Activated T-cell treated with anti-CD3 and anti-CD28 coated beads, Interleukin-2, amount 50 U/mL, for 4 hours (primary cell): ENCODE measurements at regions not wholly inside any gene's neighbourhood (a gene's known extent, or its start where the extent isn't known, plus 50 kb on each side); places are given as distances from the start of the nearest gene placed in this dataset.

Experiments used
- ATAC-seq, 2 donors: fragments of 200-7000 bp; cut with Tn5 transposase; one replicate each; pipeline ENCODE4 v1.10.0; 2021
- DNase-seq: peaks from one replicate; pipeline ENCODE4 v3.0.0-alpha.2; 2020
- H3K27me3 Mint-ChIP-seq: one replicate; pipeline ENCODE4 v1.8.0; 2021; ENCODE audit warnings: low read depth, mixed read lengths
- H3K36me3 Mint-ChIP-seq: one replicate; pipeline ENCODE4 v1.8.0; 2022; ENCODE audit warnings: mixed read lengths; ENCODE audit not compliant: insufficient read depth
- H3K4me1 Mint-ChIP-seq: one replicate; pipeline ENCODE4 v1.8.0; 2021; ENCODE audit warnings: low read depth, mixed read lengths
- H3K4me3 Mint-ChIP-seq: one replicate; pipeline ENCODE4 v1.8.0; 2021; ENCODE audit warnings: mild to moderate bottlenecking, moderate library complexity, mixed read lengths
- H3K9me3 Mint-ChIP-seq: one replicate; pipeline ENCODE4 v1.8.0; 2021; ENCODE audit warnings: mixed read lengths

DNA sequence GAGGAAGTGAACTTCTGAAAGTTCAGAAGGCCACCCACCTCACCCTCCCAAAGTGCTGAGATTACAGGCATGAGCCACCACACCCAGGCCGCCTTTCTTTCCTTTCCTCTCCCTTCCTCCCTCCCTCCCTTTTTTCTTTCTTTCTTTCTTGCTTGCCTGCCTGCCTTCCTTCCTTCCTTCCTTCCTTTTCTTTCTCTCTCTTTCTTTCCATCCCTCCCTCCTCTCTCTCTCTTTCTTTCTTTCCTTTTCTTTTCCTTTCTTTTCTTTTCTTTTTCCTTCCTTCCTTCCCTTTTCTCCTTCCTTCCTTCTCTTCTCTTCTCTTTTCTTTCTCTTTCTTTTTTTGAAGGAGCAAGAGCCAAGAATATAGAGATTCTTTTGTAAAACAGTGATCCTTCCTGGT, 208.3 kb upstream of the HMGA2 start:
- no peak for DNase-seq
- Mint-ChIP-seq H3K4me1 (no peaks in the 10 kb centered on the region), H3K9me3 (no peaks in the 10 kb centered on the region), H3K36me3 (no peaks in the 10 kb centered on the region), H3K27me3 (peaks cover 8% of the 10 kb centered on the region), H3K4me3 (no peak overlapping the region)
- ATAC-seq = no peak

DNA sequence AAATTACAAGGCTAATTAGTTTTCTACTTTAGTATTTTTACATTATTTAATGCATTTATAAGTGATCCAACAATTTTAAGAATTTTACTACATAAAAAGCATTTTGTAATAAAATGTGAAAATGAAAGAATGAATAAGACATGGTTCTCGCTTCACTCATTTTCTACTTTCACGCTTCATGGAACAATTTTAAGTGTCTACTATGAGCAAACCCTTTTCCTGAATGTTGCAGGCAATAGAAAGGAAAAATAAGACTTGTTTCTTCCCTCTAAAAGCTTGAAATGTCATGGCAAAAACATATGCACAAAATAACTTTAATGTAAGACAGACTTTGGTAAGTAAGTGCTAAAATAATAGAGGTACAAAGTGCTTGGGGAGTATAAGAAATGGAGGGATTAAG, 205.7 kb upstream of the HMGA2 start:
- no peaks in the 10 kb centered on the region for H3K4me1 Mint-ChIP-seq
- H3K4me3 Mint-ChIP-seq = no peak overlapping the region
- H3K36me3 Mint-ChIP-seq = no peaks in the 10 kb centered on the region
- no peak for ATAC-seq
- no peak for DNase-seq
- no peaks in the 10 kb centered on the region for H3K9me3 Mint-ChIP-seq
- peaks cover 6% of the 10 kb centered on the region for H3K27me3 Mint-ChIP-seq

DNA sequence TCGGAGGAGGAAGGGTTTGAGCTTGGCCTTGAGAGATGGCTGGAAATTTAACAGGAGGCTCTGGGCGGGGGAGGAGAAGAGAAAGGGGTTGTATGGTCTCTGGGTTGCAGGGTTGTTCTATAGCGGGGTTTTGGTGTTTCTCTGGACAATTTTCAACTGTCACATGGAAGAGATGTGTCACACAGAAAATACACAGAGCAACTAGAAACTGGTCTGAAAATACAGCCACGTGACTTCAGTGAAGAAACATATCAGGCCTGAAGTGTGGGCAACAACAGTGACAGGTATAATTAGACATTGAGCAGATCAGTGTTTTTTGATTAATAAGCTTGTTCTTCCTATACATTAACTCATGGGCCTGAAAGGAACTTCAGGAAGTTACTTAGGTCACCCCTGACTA, 205.3 kb upstream of the HMGA2 start:
- Mint-ChIP-seq H3K36me3 (no peaks in the 10 kb centered on the region), H3K27me3 (peaks cover 6% of the 10 kb centered on the region), H3K9me3 (no peaks in the 10 kb centered on the region), H3K4me3 (no peak overlapping the region), H3K4me1 (no peaks in the 10 kb centered on the region)
- DNase-seq = no peak
- ATAC-seq = no peak

DNA sequence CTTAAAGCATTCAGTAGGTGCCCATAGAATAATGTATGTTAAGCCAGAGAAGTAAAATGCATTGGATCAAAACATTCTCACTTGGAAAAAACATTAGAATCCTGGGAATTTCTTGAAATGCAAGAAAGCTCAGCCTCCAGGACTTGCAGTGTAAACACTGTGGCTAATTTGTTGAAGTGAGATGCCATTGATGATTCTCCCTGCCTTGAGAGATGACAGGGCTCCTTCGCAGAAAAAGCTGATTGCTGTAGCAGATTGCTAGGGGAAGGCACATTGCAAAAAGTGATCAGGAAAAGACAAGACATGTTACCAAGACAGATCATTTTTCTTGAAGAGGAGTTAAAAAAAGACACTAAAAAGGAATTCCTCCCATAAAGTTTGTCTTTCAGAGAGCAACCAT, 204.2 kb upstream of the HMGA2 start:
- Mint-ChIP-seq H3K4me1 (no peaks in the 10 kb centered on the region), H3K27me3 (peaks cover 3% of the 10 kb centered on the region), H3K36me3 (no peaks in the 10 kb centered on the region), H3K9me3 (no peaks in the 10 kb centered on the region), H3K4me3 (no peak overlapping the region)
- no peak for DNase-seq
- ATAC-seq = no peak

DNA sequence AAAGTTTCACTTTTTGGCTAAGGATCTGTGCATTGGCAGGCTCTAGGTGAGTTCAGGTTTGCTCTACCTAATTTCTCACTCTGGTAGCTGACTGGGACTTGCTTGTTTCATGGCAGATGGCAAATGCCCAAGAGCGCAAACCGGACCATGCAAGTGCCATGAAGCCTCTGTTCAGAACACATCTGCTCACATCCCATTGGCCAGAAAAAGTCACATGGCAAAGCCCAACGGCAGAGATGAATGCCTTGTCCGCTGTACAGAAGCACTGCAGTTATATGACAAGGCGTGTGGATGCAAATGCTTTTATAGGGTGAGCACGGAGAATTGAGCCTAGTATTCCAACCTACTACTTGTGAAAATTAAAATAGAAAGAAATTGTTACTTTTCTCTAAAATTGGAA, 202.2 kb upstream of the HMGA2 start:
- no peaks in the 10 kb centered on the region for H3K9me3 Mint-ChIP-seq
- H3K27me3 Mint-ChIP-seq = peaks cover 3% of the 10 kb centered on the region
- ATAC-seq = no peak
- DNase-seq = no peak
- H3K4me1 Mint-ChIP-seq = no peaks in the 10 kb centered on the region
- no peaks in the 10 kb centered on the region for H3K36me3 Mint-ChIP-seq
- no peak overlapping the region for H3K4me3 Mint-ChIP-seq

DNA sequence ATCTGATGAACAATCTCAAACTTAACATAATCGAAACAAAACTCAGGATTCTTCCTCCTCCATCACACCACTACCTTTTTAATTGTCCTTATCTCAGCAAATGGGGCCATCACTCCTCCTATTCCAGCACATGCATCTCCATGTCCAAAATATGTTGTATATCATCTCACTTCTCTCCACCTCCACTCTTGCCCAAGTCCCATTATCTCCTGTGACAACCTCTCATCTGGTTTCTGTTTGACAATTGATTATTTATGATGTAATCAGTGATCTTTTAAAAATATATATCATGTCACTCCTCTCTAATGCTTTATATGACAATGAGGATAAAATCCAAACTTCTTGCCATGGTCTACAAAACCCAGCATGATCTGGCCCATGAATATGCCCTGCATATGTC, 200.8 kb upstream of the HMGA2 start:
- Mint-ChIP-seq H3K36me3 (no peaks in the 10 kb centered on the region), H3K4me3 (no peak overlapping the region), H3K9me3 (no peaks in the 10 kb centered on the region), H3K27me3 (peaks cover 3% of the 10 kb centered on the region), H3K4me1 (no peaks in the 10 kb centered on the region)
- no peak for ATAC-seq
- no peak for DNase-seq

DNA sequence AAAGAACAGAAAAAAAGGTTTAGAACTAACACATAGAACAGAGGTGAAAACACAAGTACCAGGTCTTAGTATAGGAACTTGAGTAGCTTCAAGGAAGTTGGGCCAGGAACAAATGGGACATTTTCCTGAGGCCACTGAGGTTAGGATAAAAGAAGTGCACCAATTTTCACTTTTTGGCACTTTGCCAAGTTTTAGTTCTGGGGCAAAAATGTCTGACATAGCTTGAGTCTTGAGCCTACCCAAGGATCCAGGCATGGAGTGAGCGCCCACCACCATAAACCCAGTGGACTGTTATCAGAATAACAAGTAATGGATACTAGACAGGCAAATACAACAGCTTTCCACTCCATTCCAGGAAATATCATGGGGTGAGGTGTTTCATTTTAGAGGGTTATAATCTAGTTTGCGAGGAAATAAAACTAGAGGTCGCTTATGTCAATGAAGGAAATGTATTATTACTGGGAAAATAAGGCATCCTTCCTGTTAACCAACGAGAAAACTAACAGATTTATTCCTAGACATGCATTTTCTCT, 199.7 kb upstream of the HMGA2 start:
- DNase-seq (no peak), ATAC-seq (no peak)
- no peak overlapping the region for H3K4me3 Mint-ChIP-seq
- H3K4me1 Mint-ChIP-seq = no peaks in the 10 kb centered on the region
- H3K27me3 Mint-ChIP-seq = no peaks in the 10 kb centered on the region
- H3K36me3 Mint-ChIP-seq = no peaks in the 10 kb centered on the region
- H3K9me3 Mint-ChIP-seq = no peaks in the 10 kb centered on the region

DNA sequence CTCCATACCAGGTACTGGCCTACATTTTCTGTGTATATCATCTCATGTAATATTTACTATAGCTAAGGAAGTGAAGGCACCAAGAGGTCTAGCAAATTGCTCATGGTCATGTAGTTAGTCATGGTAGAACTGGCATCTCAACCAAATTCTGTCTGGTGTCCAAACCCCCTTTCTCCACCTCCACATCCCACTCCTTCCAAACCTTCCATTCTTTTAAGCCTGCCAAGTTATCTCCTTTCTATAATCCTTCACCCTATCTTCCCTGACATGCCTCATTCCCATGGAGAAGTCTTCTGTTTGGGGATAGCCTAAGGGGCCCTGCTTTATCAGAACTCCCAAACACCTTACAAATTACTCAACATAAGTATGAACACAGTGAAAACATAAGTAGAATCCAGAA, 196.2 kb upstream of the HMGA2 start:
- Mint-ChIP-seq H3K4me1 (no peaks in the 10 kb centered on the region), H3K27me3 (peaks cover 2% of the 10 kb centered on the region), H3K9me3 (no peaks in the 10 kb centered on the region), H3K4me3 (no peak overlapping the region), H3K36me3 (no peaks in the 10 kb centered on the region)
- ATAC-seq (no peak), DNase-seq (no peak)

DNA sequence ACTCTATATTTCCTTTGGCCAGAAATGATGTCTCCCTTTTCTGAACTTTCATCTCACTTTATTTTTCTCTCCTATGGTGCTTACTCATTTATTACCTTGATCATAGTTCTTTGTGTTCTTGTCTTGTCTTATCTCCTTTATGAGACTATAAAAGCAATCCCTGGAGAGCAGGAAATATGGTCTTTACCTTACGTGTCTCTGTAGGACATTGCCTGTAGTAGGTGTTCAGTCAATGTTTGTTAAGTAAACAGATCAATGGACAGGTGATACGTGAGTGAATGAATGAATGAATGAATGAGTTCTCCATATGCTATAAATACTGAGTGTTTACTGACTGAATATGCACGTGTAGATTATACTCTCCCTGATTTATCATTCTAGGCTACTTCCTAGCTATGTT, 193.7 kb upstream of the HMGA2 start:
- H3K4me3 Mint-ChIP-seq = no peak overlapping the region
- no peaks in the 10 kb centered on the region for H3K36me3 Mint-ChIP-seq
- H3K4me1 Mint-ChIP-seq = no peaks in the 10 kb centered on the region

DNA sequence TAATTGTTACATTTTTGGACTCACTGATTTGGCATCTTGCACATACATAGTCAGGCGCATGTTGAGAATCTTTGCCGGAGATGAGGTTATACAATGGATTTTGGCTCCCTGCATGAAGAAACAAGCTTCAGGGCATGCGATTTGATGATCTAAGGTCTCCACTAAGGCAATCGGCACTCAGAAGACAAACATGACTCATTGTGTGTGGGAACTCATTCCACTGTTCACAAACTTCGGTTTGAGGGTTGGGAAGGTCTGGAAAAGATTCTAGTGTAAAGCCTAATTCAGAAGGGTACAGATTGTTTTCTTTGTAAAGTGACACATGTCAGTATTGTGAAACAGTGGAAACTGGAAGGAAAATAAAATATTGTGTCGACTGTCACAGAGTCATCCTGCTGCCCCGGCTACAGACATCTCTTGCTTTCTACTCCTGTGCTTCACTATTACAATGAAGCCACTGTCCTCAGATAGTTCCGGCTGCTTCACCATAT, 192.6 kb upstream of the HMGA2 start:
- Mint-ChIP-seq H3K27me3 (peaks cover 2% of the 10 kb centered on the region), H3K9me3 (no peaks in the 10 kb centered on the region), H3K36me3 (no peaks in the 10 kb centered on the region), H3K4me3 (no peak overlapping the region), H3K4me1 (no peaks in the 10 kb centered on the region)
- ATAC-seq (no peak), DNase-seq (no peak)

More for the DNA sequence above, 193.7 kb upstream of the HMGA2 start:
- no peaks in the 10 kb centered on the region for H3K9me3 Mint-ChIP-seq
- DNase-seq (no peak), ATAC-seq (no peak)
- peaks cover 2% of the 10 kb centered on the region for H3K27me3 Mint-ChIP-seq

DNA sequence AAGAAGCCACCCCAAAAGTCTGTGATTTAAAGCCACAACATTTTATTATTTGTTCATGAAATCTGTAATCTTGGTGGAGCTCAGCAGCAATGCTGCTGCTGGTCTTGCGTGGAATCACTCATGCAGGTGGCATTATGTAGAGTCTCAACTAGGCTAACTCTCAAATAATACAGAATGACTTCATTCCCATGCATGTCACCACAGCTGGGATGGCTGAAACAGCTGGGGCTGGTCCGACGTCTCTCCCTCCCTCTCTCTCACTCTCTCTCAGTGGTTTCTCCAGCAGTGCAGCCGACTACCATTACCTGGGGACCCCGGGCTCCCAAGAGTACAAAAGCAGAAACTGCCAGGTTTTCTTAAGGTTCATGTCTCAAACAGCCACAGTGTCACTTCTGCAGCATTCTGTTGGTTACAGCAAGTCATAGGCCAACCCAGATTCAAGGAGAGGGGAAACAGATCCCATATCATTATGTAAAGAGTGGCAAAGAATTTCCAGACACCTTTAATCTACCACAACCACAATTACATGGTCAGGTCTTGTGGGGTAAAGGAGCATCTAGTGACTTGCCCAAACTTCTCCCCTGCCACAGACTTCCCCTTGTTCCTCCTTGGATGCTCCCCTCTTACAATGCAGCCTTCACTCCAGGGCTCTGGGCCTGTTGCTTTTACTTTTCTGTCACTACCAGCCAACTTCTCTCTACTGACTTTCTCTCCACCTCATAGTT, 192.0 kb upstream of the HMGA2 start:
- Mint-ChIP-seq H3K4me3 (no peak overlapping the region), H3K27me3 (peaks cover 2% of the 10 kb centered on the region), H3K36me3 (no peaks in the 10 kb centered on the region), H3K9me3 (no peaks in the 10 kb centered on the region), H3K4me1 (no peaks in the 10 kb centered on the region)
- DNase-seq (no peak), ATAC-seq (no peak)

DNA sequence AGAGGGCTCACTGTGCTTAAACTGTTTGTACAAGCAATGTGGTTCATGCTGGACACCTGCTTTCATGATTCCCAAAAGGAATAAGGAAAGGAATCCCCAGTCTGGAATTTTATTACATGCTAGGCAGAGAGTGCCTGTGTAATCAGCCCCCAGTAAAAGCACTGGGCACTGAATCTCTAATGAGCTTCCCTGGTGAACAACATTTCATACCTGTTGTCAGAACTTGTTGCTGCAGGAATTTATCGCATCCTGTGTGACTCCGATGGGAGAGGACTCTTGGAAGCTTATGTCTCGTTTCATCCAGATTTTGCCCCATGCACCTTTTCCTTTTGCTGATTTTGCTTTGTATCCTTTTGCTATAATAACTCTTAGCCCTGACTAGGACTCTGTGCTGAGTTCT, 190.2 kb upstream of the HMGA2 start:
- ATAC-seq (no peak), DNase-seq (no peak)
- Mint-ChIP-seq H3K9me3 (no peaks in the 10 kb centered on the region), H3K4me1 (no peaks in the 10 kb centered on the region), H3K27me3 (peaks cover 2% of the 10 kb centered on the region), H3K4me3 (no peak overlapping the region), H3K36me3 (no peaks in the 10 kb centered on the region)

DNA sequence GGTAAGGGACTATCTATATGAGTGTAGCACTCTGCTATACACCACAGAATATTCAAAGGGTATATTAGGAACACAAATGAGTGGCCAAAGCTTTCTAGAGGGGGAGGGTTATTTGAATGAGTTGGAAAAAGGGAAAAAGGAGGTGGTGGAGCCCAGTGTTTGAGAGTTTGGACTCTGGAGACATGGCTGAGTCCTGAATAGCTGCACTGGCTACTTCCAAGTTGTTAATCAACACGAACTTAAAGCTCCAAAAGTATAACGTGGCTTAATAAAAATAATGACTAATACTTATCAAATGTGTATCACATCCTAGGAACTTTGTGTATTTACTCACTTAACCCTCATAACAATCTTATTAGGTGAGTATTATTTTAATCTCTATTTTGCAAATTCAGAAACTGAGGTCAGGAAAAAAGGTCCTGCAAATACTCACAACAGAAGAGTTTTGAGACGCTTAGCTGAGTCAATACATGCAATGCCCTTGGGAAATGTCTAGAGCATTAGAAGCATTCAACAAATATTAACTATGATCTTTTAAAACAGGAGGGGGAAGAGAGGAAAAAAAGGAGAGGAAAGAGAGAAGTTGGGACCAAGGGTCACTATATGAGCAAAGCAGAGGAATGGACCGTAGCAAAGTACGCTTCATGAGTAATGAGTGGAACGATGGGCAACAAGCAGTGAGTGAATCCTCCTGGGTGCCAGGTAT, 189.5 kb upstream of the HMGA2 start:
- ATAC-seq (no peak), DNase-seq (no peak)
- Mint-ChIP-seq H3K4me3 (no peak overlapping the region), H3K27me3 (peaks cover 2% of the 10 kb centered on the region), H3K4me1 (no peaks in the 10 kb centered on the region), H3K9me3 (no peaks in the 10 kb centered on the region), H3K36me3 (no peaks in the 10 kb centered on the region)

DNA sequence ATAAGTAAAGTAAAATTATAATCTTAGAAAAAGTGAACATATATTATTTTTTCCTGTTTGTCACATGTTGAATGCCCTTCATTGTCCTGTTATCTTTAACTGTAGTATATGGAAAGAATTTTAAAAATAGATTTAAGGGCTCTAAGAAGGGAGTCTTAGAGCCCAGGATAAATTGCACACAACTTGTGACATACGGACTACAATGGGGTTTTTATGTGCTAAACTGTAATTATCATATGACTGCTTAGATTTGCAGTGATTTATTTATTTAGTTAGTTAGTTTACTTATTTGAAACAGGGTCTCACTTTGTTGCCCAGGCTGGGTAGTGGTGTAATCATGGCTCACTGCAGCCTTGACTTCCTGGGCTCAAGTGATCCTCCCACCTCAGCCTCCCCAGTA, 187.8 kb upstream of the HMGA2 start:
- no peaks in the 10 kb centered on the region for H3K9me3 Mint-ChIP-seq
- H3K36me3 Mint-ChIP-seq = no peaks in the 10 kb centered on the region
- H3K4me1 Mint-ChIP-seq = no peaks in the 10 kb centered on the region
- DNase-seq (no peak), ATAC-seq (no peak)
- H3K4me3 Mint-ChIP-seq = no peak overlapping the region
- peaks cover 2% of the 10 kb centered on the region for H3K27me3 Mint-ChIP-seq

DNA sequence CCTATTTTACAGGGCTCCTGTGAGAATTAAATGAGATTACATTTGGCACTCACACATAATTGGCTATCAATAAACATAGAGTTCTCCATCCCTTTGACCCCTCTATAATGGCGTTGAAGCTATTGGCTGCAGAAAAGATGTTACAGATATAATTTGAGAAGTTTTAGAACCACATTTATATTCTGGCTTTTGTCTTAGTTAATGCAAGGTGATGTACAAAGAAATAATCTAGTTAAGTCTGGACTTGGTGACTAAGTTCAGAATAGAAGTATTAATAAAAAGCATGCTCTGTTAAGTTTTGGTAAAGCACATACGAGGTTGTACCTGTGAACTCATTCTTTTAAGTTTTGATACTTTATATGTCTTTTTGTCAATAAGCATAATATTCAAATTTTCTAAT, 187.1 kb upstream of the HMGA2 start:
- H3K4me1 Mint-ChIP-seq = no peaks in the 10 kb centered on the region

More for the DNA sequence above, 187.1 kb upstream of the HMGA2 start:
- no peak for ATAC-seq
- DNase-seq = no peak
- peaks cover 2% of the 10 kb centered on the region for H3K27me3 Mint-ChIP-seq
- H3K4me3 Mint-ChIP-seq = no peak overlapping the region
- no peaks in the 10 kb centered on the region for H3K36me3 Mint-ChIP-seq
- no peaks in the 10 kb centered on the region for H3K9me3 Mint-ChIP-seq
